ENCODE measurements at regions not wholly inside any gene's neighbourhood (a gene's known extent, or its start where the extent isn't known, plus 50 kb on each side); places are given as distances from the start of the nearest gene placed in this dataset.

DNA sequence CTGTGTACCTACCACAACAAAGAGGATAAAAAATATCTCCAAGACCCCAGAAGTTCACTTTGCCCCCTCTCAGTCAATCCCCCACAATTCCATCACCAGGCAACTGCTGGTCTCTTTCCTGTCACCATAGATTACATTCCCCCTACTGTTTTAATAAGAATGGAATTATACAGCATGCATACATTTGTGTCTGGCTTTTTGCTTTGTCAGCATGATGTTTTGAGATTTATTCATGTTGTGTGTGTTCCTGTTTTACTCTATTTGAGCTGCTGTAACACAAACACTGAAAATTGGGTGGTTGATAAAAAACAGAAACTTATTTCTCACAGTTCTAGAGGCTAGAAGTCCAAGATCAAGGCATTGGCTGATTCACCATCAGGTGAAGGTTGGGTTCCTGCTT is 214.5 kb upstream of the IGFBP3 start:
- Histone ChIP-seq H3K27me3 (no peaks in the 10 kb centered on the region), H3K4me1 (no peaks in the 10 kb centered on the region)

GRCh38 chr7:46134795-46135194 is 213.7 kb upstream of the IGFBP3 start:
- Histone ChIP-seq H3K9ac (no peak overlapping the region), H3K4me1 (no peaks in the 10 kb centered on the region), H3K27me3 (no peaks in the 10 kb centered on the region), H4K20me1 (no peaks in the 10 kb centered on the region), H3K9me3 (replicated peaks in 1 of 11) (no peaks in the 10 kb centered on the region), H3K27ac (no peak overlapping the region), H3K36me3 (no peaks in the 10 kb centered on the region), H3K4me2 (no peak overlapping the region), H3K4me3 (no peak overlapping the region)
- TF ChIP-seq Cebpa-rat (IDR thresholded peaks at IDR 0.05), result no peak

More for the DNA sequence above, 214.5 kb upstream of the IGFBP3 start:
- Histone ChIP-seq H4K20me1 (no peaks in the 10 kb centered on the region), H3K27ac (no peak overlapping the region), H3K4me2 (no peak overlapping the region), H3K9me3 (replicated peaks in 1 of 11) (no peaks in the 10 kb centered on the region), H3K36me3 (no peaks in the 10 kb centered on the region), H3K4me3 (no peak overlapping the region), H3K9ac (no peak overlapping the region)
- no peak for TF ChIP-seq Cebpa-rat (IDR thresholded peaks at IDR 0.05)

DNA sequence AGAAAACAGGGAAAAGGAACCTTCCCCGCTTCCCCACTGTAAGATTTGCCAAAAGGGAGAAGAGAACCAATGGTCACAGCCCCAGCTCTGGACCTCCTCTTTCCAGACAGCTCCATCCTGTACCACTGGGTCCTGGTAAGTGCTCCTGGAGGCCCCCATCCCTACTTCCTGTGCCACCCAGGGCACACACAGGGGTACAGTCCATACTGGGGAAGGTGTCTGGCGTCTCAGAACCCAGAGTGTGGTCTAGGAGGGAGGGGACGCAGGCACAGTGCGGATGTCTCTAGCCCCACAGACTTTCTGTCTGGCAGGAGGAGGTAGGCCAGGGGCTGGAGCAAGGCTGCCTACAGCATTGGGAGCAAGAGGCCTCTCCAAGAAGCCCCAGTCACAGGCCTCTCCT is 213.3 kb upstream of the IGFBP3 start:
- H3K27me3 ChIP-seq, result no peaks in the 10 kb centered on the region
- H3K9ac ChIP-seq, result no peak overlapping the region
- no peak overlapping the region for H3K4me3 ChIP-seq
- TF ChIP-seq Cebpa-rat (IDR thresholded peaks at IDR 0.05), result no peak
- no peaks in the 10 kb centered on the region for H3K36me3 ChIP-seq
- no peaks in the 10 kb centered on the region for H3K4me1 ChIP-seq
- no peaks in the 10 kb centered on the region for H3K9me3 ChIP-seq (replicated peaks in 1 of 11)
- H3K4me2 ChIP-seq, result no peak overlapping the region
- no peak overlapping the region for H3K27ac ChIP-seq
- no peaks in the 10 kb centered on the region for H4K20me1 ChIP-seq

DNA sequence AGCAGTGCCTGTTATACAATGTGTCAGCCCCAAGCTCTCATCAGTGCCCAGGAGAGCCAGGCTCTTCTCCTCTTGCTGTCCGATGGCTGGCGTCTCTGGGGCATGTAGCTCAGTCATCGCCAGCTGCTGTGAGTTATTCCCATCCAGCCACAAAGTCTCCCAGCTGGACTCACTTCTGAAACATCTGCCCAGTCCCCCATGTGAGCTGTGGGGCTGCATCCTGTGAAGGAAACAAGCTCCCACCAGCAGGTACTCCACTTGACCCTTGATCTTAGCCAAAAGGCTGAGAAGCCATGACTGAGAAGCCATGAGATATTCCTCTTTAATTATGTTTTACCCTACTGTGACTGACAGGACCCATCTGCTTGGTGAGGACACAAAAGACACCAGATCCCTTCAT is 212.7 kb upstream of the IGFBP3 start:
- H3K9ac ChIP-seq, result no peak overlapping the region
- H3K4me2 ChIP-seq, result no peak overlapping the region
- H3K27me3 ChIP-seq, result no peaks in the 10 kb centered on the region
- H3K4me1 ChIP-seq, result no peaks in the 10 kb centered on the region
- TF ChIP-seq Cebpa-rat (IDR thresholded peaks at IDR 0.05), result no peak
- no peak overlapping the region for H3K27ac ChIP-seq
- no peaks in the 10 kb centered on the region for H3K36me3 ChIP-seq
- no peaks in the 10 kb centered on the region for H3K9me3 ChIP-seq (replicated peaks in 1 of 11)
- H3K4me3 ChIP-seq, result no peak overlapping the region
- H4K20me1 ChIP-seq, result no peaks in the 10 kb centered on the region

- Histone ChIP-seq H3K4me3 (no peak overlapping the region), H3K9ac (no peak overlapping the region), H3K4me2 (no peak overlapping the region), H3K36me3 (no peaks in the 10 kb centered on the region), H3K9me3 (replicated peaks in 1 of 11) (no peaks in the 10 kb centered on the region), H3K4me1 (no peaks in the 10 kb centered on the region), H4K20me1 (no peaks in the 10 kb centered on the region), H3K27me3 (no peaks in the 10 kb centered on the region), H3K27ac (no peak overlapping the region)
- TF ChIP-seq Cebpa-rat (IDR thresholded peaks at IDR 0.05), result no peak
These were observed 212.0 kb upstream of the IGFBP3 start for GRCh38 chr7:46133072-46133471.

GRCh38 chr7:46131916-46132795 is 211.1 kb upstream of the IGFBP3 start:
- no peak for TF ChIP-seq Cebpa-rat (IDR thresholded peaks at IDR 0.05)
- Histone ChIP-seq H3K9ac (no peak overlapping the region), H3K27me3 (no peaks in the 10 kb centered on the region), H3K9me3 (replicated peaks in 1 of 11) (no peaks in the 10 kb centered on the region), H4K20me1 (no peaks in the 10 kb centered on the region), H3K4me2 (no peak overlapping the region), H3K4me1 (no peaks in the 10 kb centered on the region), H3K36me3 (no peaks in the 10 kb centered on the region), H3K27ac (no peak overlapping the region), H3K4me3 (no peak overlapping the region)

GRCh38 chr7:46129831-46130230 is 208.8 kb upstream of the IGFBP3 start:
- no peaks in the 10 kb centered on the region for H3K4me1 ChIP-seq
- H3K9me3 ChIP-seq (replicated peaks in 1 of 11), result no peaks in the 10 kb centered on the region
- no peak overlapping the region for H3K4me3 ChIP-seq
- no peaks in the 10 kb centered on the region for H3K36me3 ChIP-seq
- no peak overlapping the region for H3K27ac ChIP-seq
- H4K20me1 ChIP-seq, result no peaks in the 10 kb centered on the region
- TF ChIP-seq Cebpa-rat (IDR thresholded peaks at IDR 0.05), result no peak
- no peaks in the 10 kb centered on the region for H3K27me3 ChIP-seq
- H3K9ac ChIP-seq, result no peak overlapping the region
- H3K4me2 ChIP-seq, result no peak overlapping the region

- no peak overlapping the region for H3K4me2 ChIP-seq
- H3K27ac ChIP-seq, result no peak overlapping the region
- H3K27me3 ChIP-seq, result no peaks in the 10 kb centered on the region
- H3K9me3 ChIP-seq (replicated peaks in 1 of 11), result no peaks in the 10 kb centered on the region
- no peaks in the 10 kb centered on the region for H4K20me1 ChIP-seq
- H3K36me3 ChIP-seq, result no peaks in the 10 kb centered on the region
- no peak overlapping the region for H3K9ac ChIP-seq
- no peak overlapping the region for H3K4me3 ChIP-seq
- H3K4me1 ChIP-seq, result no peaks in the 10 kb centered on the region
- TF ChIP-seq Cebpa-rat (IDR thresholded peaks at IDR 0.05), result no peak
These were observed 206.7 kb upstream of the IGFBP3 start for GRCh38 chr7:46127814-46128213.

DNA sequence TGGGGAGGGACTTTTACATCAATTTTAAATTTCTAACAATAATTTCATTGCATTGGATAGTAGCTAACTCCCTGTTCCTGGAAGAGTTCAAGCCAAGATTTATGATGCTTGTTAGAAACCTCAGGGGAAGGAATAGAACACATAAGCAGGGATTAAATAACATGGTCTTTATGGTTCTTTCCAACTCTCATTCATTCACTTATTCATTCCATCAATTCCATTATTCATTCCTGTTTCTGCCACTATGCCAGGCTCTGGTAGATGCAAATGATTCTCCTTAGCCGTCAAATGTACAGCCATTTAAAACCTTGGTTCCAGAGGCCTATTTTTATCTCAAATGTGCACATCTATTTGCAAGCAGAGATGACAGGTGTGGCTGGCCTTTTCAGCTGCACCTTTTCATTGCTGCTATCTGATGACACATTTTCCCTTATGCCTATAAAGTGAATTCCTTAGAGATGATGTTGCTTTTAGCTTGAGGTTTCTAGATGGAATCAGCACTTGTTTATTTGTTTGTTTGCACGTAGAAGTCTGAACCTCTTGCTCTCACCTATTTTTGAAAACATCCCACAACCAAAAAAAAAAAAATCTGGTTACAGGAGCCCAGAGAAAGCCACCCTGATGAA is 205.7 kb upstream of the IGFBP3 start:
- no peak overlapping the region for H3K4me2 ChIP-seq
- no peak overlapping the region for H3K4me3 ChIP-seq
- H4K20me1 ChIP-seq, result no peaks in the 10 kb centered on the region
- no peak overlapping the region for H3K27ac ChIP-seq
- no peaks in the 10 kb centered on the region for H3K27me3 ChIP-seq
- no peak for TF ChIP-seq Cebpa-rat (IDR thresholded peaks at IDR 0.05)
- no peaks in the 10 kb centered on the region for H3K9me3 ChIP-seq (replicated peaks in 1 of 11)
- H3K4me1 ChIP-seq, result no peaks in the 10 kb centered on the region
- no peak overlapping the region for H3K9ac ChIP-seq
- no peaks in the 10 kb centered on the region for H3K36me3 ChIP-seq

DNA sequence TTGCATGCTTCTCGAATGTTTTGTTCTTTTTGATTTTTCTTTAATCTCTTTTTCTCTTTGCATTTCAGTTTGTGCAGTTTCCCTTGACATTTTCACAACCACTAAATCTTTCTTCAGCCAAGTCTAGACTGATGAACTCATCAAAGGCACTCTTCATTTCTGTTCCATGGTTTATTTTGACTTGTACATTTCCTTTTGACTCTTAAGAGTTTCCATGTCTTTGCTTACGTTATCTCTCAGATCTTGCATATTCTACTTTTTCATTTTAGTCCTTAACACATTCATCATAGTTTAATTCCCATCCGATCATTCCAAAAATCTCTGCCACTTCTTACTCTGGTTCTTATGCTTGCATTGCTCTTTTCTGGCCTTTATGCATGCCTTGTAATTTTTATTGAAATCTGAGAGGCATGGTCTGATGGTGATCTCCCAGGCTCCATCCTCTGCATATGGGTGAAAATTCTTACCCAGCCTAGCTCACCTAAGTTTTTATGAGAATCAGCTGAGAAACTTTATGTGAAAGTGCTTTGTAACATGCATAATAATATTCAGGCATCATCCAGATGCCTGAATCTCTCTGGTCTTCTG is 202.8 kb upstream of the IGFBP3 start:
- H3K36me3 ChIP-seq, result no peaks in the 10 kb centered on the region
- no peak for TF ChIP-seq Cebpa-rat (IDR thresholded peaks at IDR 0.05)

More for the DNA sequence above, 202.8 kb upstream of the IGFBP3 start:
- H3K4me1 ChIP-seq, result no peaks in the 10 kb centered on the region
- H4K20me1 ChIP-seq, result no peaks in the 10 kb centered on the region
- no peak overlapping the region for H3K4me3 ChIP-seq
- no peaks in the 10 kb centered on the region for H3K9me3 ChIP-seq (replicated peaks in 1 of 11)
- H3K9ac ChIP-seq, result no peak overlapping the region
- no peaks in the 10 kb centered on the region for H3K27me3 ChIP-seq
- no peak overlapping the region for H3K4me2 ChIP-seq
- H3K27ac ChIP-seq, result no peak overlapping the region
